ENCODE measurements at regions not wholly inside any gene's neighbourhood (a gene's known extent, or its start where the extent isn't known, plus 50 kb on each side); places are given as distances from the start of the nearest gene placed in this dataset.

DNA sequence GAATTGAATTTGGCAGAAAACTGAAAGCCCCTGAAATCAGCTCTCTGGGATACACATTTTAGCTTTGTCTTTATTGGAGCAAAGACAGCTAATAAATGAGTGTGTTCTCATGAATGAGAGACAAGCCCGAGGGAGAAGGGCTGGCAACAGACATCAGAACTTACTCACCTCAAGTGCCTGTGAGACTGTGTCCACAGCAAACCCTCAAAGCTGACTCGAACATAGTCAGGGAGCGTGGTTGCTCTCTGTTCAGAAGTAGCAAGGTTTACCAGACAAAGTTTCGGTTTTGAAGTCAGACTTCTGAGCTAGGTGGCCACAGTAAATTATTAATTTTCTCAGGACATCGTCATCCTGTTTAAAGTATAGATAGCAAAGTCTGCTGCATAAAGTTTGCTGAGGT lies 207.9 kb downstream of the CMPK2 start:
- no peak for FAIRE-seq

DNA sequence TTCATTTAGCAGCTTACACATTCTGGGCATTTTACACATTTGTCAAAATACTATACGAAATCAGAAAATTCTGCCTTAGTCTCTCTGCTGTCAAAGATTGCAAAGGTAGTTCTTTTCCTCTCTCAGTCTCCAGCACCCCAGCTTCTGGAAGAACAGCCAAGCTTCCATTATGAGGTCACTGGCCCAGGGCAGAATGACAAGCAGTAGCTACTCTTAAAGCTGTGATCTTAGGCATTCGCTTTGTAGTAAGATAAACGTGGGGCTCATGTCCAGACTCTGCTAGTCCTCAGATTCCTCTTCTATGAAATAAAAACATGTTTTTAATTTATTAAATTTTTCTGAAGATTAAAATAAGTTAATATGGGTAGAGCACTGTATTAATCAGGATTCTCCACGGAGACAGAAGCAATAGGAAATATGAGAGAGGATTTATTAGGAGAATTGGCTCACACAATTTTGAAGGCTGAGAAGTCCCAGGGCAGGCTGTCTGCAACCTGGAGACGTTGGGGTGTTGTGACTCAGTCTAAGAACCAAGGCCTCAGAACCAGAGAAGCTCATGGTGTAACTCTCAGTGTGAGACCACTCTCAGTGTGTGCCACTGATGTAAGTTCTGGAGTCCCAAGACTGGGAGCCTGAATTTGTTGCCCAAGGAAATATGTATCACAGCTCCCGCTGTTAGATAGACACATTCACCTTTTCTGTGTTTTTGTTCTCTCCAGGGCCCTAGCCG lies 201.2 kb downstream of the CMPK2 start:
- DNase-seq (ENCODE audit: low spot score in 2 of 2) (no peak), FAIRE-seq (no peak)

More for the DNA sequence above, 207.9 kb downstream of the CMPK2 start:
- no peak for DNase-seq (ENCODE audit: low spot score in 2 of 2)

DNA sequence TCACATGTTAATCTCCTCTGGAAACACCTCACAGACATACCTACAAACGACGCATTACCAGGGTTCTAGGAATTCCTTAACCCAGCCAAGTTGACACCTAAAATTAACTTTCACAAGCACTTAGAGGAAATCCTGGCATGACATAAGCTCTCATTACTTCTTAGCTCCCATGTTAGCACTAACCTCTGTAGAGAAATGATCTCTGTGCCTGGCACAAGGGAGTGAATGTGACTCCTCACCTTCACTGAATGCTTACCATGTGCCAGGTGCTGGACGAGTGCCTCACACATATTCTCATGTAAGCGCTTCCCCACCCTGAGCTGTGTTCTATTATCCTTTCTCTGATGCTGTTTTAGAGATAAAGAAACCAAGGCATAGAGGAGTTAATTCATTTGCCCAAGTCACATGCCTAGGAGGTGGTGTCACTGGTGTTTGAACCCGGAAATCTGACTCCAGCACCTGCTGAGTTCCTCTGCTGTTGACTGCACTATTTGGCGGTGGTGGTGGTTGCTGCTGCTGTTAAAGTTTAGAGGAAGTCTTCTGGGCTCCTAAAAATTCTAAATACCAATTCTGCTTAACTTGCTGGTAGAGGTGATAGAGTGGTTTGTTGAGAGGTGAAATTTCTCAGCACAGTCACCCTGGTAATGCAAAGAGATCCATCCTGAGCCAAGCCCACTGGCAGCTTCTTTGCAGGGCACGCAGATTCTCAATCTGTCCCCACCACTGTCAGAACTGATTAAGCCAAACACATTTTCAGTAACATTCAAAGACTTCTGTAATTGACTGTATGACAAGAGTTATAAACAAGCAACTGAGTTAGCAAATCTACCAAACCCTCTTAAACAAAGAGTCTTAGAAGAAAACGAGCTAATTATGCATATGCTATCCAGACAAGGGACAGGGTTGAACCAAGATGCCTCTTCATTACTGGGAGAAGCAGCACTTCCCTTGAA lies 200.3 kb downstream of the CMPK2 start:
- DNase-seq (ENCODE audit: low spot score in 2 of 2) = no peak
- no peak for FAIRE-seq

DNA sequence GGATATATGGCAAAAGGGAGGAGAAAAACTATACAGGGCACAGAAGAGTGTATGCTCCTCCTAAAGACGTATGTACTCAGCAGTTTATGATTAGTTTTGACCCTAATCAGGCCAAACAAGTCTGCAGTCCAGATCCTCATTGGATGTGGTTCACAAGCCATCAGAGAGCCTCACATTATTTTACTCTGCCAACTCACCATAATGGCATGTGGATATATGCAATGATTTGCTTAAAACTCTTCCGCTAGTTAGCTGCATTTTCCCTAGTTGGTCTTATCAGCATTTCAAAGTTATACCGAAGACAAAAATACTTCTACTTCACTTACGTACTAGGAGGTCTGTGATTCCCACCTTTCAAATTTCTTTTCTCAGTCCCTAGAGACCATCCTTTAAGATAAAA lies 198.4 kb downstream of the CMPK2 start:
- FAIRE-seq = no peak
- DNase-seq (ENCODE audit: low spot score in 2 of 2) = no peak

DNA sequence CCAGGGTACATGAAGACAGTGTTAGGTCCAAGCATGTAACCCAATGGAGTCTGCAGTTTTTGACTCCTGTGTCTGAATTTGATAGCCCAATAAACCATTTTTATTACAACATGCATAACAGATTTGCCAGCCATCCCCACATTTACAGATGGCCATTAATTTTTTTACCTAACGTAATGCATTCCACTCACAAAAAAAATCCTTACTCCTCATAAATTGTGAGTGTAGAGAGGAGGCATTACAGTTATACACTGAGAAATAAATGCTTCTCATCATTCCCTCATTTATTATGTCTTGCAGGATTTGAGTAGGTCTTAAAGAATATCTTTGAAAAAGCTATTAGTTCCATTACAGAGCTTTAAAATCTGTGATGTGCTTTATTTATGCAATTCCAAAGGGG lies 193.8 kb downstream of the CMPK2 start:
- DNase-seq (ENCODE audit: low spot score in 2 of 2) = no peak
- no peak for FAIRE-seq

DNA sequence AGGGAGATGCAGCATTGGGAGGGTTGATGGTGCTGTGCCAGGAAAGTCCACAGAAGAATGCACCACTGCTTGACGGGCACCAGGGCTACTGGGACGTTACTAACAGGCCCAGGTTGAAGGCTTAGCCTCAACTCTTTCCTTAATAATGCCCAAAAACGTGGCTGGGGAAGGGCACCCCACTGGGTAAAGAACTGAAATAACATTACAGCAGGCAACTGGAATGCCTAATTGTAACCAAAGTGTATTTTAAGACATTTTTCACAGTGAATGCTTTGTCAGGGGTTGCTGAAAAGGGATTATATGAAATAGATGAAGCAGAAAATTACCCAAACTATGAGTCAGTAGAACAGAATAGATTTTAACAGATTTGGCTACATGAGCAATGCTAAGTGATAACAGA lies 191.3 kb downstream of the CMPK2 start:
- FAIRE-seq (no peak), DNase-seq (ENCODE audit: low spot score in 2 of 2) (no peak)

DNA sequence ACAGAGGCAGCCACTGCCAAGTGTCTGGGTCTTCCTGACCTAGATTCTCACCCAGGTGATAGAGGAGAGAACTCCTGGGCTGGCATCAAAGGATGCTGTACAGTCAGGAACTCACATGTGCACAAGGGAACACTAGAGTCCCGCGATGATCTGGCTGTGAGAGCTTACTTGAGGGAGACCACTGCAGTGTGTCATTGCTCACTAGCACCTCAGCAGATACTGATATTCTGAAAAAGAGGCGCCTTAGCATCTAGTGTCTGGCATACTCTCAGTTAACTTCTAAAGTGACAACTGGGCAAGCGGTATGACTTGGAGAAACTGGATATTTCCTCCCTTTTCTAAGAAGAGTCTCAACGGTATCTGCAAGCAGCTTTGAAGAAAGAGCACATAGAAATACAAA lies 189.9 kb downstream of the CMPK2 start:
- no peak for FAIRE-seq

DNA sequence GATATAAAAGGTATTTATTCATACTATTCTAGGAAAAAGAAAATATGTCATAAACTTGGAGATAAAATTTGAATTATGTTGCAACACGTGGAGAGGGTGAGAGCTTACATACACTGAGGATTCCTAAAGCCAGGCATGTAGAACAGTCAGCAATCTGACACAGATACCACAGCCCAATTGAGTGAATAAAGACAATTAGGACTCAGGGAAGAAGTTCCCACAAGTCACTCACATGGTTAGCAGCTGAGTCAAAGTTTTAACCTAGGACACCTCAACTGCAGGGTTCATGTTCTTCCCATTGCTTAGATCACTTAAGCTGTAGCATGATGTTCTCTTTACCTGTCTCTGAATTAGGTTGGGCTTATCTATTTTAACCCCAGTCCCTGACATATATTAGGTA lies 189.5 kb downstream of the CMPK2 start:
- DNase-seq (ENCODE audit: low spot score in 2 of 2) = no peak

More for the DNA sequence above, 189.9 kb downstream of the CMPK2 start:
- DNase-seq (ENCODE audit: low spot score in 2 of 2) = no peak

DNA sequence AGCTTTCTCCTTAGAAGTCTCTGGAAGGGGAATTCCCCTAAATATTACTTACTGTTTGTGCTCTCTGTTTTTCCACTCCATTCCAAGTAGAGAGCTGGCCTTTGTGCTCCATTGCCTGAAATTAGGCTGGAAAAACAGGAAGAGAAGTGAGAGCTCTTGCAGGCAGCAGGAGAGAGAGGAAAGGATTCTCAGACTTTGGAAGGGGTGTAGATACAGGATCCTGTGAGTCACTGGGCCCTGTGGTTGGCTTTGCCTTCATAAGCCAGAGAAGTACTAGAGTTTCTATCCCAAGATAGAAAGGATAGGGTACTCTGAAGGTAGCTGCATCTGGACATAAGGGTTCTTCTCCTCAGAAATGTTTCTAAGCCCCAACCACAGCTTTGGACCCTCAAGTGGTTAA lies 188.9 kb downstream of the CMPK2 start:
- FAIRE-seq = no peak
- no peak for DNase-seq (ENCODE audit: low spot score in 2 of 2)

More for the DNA sequence above, 189.5 kb downstream of the CMPK2 start:
- no peak for FAIRE-seq

DNA sequence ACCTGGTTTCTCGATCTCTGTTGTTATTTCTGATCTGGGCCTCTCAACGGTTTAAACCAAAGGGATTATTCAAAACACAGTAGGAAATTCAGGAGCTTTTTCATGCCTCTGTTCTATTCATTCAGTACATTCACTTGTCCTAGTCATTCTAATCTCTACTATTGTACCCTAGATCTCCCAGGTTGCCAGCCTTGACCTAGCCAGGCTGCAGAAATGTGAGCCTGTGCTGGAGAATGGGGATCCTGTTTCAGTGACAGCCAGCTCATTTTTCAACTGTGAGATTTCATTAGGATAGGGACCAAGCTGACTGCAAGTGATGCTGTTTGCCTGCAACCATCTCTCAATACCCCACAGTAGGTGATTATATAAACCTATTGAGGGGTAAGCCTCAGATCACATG lies 186.2 kb downstream of the CMPK2 start:
- no peak for DNase-seq (ENCODE audit: low spot score in 2 of 2)
- no peak for FAIRE-seq

DNA sequence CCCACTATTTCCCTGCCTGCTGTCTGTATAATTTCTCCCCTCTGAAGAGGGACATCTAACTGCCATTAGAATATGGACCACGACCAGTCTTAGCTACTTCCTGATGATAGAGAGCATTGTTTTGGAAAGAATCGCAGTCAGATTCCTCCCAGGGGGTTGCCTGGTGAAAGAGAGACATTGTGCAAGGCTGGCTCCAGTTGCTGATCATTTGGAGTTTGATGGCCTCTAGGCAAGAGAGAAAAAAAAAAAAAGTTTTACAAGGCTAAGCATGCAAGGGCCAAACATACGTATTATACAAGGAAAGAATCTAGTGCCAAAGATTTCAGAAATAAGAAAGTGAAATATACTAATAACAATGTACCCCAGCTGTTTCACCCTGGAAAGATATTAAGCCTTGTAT lies 182.2 kb downstream of the CMPK2 start:
- DNase-seq (ENCODE audit: low spot score in 2 of 2) (no peak), FAIRE-seq (no peak)

DNA sequence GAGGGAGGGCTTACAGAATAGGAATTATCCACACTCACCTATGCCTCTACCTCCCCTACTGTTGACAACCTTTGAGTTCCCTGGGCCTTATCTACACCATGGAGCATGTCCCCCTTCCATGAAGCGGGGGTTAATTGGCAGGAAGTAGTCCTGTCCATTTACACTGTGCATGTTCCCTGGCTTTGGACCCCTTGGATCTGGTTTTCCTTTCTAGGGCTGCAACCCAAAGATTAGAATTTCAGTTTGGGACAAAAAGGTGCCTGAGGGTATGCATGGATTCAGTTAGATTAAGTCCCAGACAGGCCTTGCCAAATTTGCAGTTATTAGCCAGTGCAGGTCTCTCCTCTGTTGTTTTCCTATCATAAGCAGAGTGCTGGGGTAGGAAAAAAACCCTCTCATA lies 180.3 kb downstream of the CMPK2 start:
- FAIRE-seq (no peak), DNase-seq (ENCODE audit: low spot score in 2 of 2) (no peak)

DNA sequence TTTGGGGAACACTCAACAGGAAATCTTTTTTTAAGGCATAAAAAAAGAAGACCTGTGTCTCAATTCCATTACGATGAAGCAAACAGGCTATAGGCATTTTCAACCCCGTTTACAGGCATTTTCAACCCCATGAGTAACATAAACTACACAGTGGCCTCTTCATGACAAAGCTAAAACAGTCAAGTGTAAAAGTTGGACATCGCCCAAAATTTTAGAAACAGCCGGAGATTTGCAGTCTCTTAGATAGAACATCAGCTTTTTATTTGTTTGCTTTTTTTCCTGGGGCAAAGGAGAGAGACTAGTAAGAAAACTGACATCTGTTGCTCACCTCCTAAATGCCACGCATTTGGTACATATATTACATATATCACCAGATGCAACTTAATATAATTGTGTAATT lies 173.7 kb downstream of the CMPK2 start:
- FAIRE-seq = no peak
- DNase-seq (ENCODE audit: low spot score in 2 of 2) = no peak

DNA sequence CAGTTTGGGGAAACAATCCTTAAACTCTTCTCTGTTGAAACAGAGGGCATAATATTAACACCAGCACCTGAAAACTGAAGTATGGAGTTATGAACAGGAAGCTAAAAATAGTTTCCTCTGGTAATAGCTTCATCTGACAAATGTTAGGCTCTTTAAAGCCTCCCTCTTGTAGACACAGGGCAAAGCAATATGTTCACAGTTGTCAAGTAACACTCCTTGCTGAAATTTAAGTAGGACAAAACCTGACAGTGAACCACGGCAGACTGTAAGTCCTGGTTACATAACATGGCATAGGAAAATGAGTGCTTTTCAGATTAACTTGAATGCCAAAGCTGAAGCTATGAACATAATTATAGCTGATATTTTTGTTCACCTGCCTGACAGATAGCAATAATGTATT lies 172.9 kb downstream of the CMPK2 start:
- FAIRE-seq (no peak), DNase-seq (ENCODE audit: low spot score in 2 of 2) (no peak)

DNA sequence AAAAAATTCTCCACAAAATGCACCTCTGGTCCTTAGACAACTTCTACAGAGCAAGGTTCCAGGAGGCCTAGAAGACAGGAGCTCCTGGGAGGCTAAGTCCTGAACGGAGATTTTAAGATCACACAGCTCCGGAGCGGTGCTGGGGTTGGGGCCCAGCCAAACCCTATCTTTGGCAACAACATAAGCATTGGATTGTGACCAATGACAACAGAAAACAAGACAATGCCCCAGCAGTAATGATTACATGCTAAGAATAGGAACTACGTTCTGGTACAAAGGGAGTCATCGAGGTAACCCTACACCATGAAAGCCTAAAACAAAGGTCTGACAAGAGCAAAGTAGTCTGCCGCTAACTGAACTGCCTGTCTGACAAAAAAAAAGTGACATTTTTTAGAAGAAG lies 171.2 kb downstream of the CMPK2 start:
- FAIRE-seq (no peak), DNase-seq (ENCODE audit: low spot score in 2 of 2) (no peak)

DNA sequence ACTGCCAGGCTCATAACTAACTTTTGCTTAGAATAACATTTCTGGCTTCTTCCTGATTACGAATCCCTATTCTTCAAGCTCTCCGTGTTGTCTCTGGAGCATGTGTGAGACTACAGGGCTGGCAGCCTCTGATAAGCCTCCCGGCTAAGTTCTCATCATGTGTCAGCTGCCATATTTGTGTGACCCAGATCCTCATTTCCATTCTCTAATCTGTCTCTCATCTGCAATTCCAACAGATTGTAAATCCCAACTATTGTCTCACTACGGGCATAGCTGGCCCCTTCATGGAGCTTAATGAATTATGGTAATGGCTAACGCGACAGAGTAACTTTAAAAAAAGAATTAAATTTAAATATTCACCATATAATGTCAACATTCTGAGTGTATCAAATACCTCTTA lies 165.4 kb downstream of the CMPK2 start:
- no peak for FAIRE-seq
- no peak for DNase-seq (ENCODE audit: low spot score in 2 of 2)

DNA sequence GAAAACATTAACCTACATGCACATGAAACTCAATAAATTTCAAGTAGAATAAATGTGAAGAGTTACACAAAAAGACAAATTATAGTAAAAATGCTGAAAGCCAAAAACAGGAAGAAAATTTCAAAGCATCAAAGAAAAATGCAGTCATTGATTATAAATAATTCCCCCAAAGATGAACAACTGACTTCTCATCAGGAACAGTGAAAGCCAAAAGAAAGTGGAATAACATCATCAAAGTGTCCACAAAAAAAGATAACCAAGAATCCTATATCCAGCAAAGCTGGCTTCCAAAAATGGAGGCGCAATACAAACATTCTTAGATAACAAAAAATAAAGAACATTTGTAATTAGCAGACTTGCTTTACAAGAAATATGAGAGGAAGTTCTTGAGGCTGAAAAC lies 161.6 kb downstream of the CMPK2 start:
- FAIRE-seq = no peak
- no peak for DNase-seq (ENCODE audit: low spot score in 2 of 2)

DNA sequence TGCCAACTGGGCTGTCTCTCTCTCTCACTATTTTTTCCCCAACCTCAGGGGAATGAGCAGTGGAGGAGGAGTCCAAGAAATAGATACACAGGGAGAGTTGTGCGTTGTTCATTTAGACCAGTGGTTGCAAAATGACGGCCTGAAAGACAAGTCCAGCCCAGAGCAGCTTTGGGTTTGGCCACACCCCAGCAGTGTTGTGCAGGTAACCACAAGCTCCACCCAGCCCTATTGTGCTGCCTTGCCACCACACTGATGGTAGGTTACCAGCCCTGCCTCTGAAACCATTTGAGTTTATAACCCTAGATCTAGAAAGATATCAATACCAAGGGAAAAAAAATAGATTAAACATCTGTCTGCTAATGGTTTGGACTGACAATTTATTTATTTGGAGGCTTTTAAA lies 144.3 kb downstream of the CMPK2 start:
- DNase-seq (ENCODE audit: low spot score in 2 of 2) = no peak
- no peak for FAIRE-seq

DNA sequence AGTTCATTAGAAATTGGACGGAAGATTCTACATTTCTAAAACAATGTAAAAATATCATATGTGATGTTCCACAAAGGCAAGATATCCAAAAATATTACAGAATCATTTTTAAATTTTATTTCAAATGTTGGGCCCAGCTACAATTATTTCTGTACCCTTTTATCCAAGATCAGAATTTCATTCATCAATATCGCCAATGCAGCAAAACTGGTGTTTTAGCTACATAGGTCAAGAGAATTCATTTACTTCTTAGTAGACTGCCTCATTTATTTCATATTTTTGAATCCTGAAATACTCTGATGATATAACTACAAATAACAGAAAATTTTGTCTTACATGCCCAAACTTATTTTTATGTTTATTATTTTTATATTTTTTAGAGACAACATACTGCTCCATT lies 143.1 kb downstream of the CMPK2 start:
- DNase-seq (ENCODE audit: low spot score in 2 of 2) (no peak), FAIRE-seq (no peak)

DNA sequence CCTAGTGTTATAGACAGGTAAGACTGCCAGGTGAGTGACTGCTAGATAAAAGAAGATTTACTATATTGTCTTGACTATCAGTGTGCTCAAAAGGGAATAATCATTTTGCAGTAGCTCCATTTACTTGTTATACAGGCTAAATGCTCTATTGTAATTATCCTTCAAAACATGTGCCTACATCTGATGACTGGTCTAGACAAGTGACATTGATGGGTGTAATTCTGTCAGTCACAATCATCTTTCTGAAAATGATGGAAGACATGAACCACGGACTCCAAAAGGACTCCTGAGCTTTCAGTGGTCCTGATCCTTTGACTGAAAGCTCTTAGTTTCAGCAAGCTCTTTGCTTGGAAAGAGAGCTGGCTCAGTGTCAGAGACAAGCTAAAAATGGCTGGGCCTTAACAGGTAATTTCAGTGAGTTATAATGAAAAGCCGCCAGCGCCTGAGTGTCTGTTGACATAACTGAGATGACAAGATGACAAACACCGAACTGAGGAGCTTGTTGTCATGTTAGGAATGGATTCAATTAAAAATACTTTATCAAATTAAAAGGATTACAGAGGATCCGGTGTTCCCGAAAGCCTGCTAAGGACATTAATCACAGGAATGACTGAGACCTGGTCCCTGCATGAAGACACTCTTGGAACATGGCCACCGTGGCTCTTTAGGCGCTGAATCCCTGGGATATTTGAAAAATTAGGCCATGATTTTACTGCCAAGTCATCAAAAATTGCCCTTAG lies 141.7 kb downstream of the CMPK2 start:
- no peak for DNase-seq (ENCODE audit: low spot score in 2 of 2)
- FAIRE-seq = no peak

DNA sequence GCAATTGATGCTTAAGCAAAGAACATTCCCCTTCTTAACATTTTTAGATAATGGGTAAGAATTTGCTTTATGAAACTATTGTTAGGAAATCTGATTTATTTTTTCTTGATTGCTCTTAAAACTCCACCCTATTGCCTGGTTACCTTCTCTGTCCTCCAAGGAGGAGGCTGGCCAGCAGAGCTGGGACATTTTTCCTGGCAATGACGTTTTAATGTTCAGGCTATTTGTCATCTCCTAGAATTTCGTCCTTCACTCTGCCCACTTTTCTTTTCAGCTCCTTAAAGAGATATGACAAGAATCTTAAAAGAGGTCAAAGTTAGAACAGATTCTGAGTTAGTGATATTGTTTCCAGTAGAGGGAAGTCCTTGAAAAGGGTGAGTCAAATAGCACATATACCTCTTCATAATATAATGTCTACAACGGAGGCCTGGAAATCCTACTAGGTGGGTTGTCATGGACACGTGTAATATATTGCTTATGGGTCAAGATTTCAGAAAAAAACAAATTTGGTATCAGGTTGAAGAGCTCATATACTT lies 141.0 kb downstream of the CMPK2 start:
- DNase-seq (ENCODE audit: low spot score in 2 of 2) = no peak
- FAIRE-seq = no peak
